GM18861 (cell line): ENCODE measurements at regions not wholly inside any gene's neighbourhood (a gene's known extent, or its start where the extent isn't known, plus 50 kb on each side); places are given as distances from the start of the nearest gene placed in this dataset.
A peak's percentile ranks its signal among the peaks of the same experiment; 100 is the strongest.

ENCODE experiments used
- ATAC-seq: cut with Tn5 transposase; IDR thresholded peaks from one replicate; pipeline ENCODE4 v1.9.1; 2021; ENCODE audit not compliant: unreplicated experiment

DNA sequence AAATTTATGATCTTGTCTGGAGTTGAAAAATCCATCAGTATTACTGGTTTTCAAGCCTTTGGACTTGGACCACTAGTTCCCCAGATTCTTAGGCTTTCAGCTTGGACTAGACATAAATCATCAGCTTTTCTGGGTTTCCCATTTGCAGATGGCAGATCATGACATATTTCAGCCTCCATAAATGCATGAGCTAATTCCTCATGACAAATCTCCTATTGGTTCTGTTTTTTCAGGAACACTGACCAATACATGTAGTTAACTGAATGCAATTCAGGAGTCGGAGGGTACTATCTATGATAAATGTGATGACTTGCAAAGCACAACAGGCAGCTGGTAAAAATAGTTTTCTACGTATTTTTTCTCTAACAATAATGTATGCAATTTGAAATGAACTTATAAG, 635.6 kb downstream of the TRAM1L1 start:
- no peak for ATAC-seq

DNA sequence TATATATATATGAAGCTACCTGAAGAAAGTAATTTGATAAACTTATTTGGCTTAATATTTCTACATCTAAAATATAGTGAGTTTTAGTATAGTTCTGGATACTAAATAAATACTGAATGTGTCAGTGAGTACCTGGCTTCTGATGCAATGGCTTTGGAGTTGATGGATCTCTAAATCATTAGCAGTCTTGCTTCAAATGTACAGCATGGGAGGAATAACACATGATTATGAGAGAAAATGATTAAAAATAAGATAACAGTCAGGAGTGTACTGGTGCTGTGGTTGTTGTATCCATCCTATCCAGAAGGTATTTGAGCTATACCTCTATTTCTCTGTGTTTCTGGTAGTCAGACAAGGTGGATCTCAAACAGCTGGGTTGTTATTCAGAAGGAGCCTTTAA, 641.3 kb downstream of the TRAM1L1 start:
- no peak for ATAC-seq

DNA sequence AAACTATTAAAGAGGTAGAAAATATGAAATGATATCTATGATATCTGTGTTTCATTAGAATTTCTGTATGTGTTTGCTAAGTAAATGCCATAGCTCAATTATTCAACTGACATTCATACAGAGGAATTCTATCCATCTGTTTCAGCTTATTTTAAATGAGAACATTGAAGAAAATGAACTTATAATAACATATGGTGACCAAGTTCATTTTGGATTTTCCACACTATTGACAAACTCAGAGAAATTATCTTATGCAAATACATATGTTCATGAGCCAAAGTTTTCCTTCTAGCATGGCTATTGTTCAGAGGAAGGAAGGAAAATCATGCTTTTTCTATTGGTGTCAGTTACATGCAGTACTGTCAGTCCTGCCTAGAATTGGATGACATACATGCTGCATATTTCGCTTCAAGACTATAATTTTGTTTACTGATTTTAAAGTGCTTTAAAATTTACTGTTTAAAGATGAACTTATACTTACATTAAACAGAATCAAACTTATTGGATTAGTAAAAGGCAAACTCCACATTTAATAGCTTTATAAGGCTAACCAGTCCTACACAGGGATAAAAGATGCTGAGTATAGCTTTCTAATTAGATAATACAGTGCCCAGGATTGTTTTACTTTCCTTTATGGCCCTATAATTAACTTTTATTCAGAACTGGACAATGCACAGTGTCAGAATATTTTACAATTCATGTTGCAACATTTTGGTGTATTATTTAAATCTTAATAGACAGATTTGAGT, 646.2 kb downstream of the TRAM1L1 start:
- ATAC-seq = no peak

DNA sequence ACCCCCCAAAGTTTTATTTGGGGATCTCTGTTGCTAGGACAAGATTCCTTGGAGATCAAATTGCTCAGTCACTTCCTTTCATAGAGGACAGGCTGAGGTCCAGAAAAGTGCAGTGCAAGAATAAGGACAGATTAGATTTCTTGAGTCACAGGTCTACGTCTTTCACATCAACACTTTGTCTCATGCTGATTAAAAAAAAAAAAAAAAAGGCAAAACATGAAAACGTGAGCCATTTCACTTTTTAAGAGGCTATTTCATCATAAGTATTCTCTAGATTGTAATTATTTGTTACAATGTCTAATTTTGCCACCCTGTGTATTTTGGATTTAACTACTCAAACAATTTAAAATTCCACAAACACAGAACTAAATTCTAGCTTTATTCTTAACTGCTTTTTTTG, 647.0 kb downstream of the TRAM1L1 start:
- no peak for ATAC-seq

DNA sequence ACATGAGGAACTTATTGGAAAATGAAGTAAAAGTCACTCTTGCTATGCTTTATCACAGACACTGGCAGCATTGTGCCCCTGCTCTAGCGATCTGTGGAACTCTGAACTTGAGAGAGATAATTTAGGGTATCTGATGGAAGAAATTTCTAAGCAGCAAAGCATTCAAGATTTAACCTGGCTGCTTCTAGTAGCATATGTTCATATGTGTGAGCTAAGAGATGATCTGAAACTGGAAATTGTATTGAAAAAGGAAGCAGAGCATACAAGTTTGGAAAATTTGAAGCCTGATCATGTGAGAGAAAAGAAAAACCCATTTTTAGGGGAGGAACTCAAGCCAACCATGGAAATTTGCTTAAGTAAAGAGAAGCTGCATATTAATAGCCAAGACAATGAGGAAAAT, 657.7 kb downstream of the TRAM1L1 start:
- ATAC-seq = no peak

DNA sequence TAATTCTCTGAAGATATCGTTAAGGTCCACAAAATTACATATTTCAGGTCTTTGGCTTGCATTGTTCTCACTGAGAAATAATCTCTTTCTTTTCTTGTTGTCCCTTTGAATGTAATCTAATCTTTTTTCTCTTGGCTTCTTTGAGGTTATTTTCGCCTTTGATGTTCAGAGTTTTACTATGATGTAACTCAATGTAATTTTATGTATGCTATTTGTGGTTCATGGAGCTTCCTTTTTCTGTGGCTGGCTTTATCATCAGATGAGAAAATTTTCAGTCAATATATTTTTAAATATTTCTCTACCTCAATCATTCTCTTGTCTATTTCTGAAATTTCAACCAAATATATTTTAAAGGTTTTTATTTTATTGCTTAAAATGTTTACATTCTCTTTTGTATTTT, 672.2 kb downstream of the TRAM1L1 start:
- ATAC-seq = no peak

DNA sequence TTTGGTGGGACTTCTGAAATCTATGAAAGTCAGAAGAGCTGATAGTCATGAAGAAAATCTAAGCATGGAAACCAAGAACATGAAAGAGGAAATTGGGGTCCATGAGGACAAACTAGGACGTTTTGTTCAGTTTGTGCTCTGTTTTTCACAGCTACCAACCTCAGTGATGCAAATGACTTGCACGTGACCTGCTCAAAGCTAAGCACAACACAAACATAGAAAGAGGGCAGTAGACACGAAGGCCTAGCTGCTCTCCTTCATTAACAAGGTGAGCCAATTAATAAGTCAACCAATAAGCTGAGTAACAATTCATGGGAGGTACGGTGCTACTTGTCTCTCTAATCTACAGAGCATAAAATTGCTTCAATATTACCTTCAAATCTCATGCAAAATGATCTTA, 684.1 kb downstream of the TRAM1L1 start:
- no peak for ATAC-seq

DNA sequence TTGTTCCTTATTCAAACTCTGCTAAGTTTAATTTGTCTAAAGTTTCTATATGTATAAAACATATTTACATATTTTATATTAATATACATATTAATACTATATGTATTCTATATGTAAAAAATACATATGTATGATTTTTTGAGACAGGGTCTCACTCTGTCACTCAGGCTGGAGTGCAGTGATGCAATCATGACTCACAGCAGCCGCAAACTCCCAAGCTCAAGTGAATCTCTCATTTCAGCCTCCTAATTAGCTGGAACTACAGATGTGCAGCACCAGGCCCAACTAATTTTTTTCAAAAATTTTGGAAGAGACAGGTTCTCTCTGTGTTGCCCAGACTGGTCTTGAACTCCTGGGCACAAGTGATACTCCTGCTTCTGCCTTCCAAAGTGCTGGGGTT, 684.9 kb downstream of the TRAM1L1 start:
- no peak for ATAC-seq

DNA sequence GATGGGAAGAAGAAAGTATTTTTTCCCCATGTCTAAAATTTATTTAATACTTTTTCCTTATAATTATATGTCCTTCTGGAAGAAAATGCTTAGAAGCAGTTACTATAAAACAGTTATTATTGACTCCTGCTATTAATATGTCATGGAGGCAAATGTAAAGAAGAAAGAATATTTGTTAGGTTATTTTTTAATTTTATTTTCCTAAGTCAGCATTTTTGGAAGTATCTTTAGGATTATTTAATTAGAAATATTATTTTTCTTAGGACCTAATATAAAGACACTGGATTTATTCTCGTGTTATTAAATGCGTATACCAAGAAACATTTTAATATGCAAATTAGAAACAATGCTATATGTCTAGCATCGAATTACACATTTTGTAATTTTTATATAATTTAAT, 687.7 kb downstream of the TRAM1L1 start:
- ATAC-seq = no peak

DNA sequence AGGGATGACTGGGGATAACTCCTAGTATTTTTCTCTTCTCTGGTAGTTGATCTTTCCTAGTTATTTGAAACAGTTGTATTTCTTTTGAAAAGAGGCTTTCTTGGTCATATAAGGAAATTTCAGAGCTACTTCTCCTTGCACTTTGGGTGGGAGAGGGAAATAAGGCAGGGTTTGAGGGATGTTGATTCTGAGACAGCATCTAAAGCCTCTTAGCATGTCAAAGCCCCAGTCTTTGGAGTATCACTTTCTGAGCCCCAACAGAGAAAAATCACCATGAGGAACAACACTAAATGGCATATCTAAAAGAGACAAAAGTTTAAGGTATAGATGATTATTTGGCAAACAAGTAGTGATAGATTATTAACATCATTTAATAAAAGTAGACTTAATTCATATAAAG, 688.1 kb downstream of the TRAM1L1 start:
- no peak for ATAC-seq

DNA sequence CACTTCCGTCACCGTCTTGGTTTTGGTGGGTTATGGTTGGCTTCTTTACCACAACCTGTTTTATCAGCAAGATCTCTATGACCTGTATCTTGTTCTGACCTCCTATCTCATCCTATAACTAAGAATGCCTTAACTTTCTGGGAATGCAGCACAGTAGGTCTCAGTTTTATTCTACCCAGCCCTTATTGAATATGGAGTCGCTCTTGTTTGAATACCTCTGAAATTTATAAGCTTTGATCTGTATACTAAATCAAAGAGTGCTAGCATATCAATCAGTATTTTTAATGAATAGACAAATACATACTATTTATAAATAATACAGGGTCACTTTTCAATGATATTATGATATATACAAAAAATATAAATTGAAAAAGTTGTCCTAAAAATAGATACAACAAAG, 690.0 kb downstream of the TRAM1L1 start:
- ATAC-seq = no peak

DNA sequence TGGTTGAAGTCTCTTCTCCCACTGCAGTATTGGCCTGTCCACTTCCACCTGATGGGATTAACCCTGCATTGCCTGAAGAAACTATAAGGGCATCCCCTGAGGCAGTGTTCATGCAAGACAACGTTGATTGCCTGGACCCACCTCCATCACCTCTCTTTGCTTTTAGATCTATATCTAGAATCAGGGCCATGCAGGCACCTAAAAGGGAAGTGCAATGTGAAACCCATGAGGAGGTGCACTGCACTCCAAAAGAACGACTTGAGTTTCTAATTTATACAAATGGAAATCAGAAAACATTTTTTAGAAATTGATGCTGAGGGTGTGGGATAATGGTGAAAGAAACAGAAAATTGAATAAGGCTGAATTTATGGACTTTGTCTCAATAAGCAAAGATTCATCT, 694.4 kb downstream of the TRAM1L1 start:
- no peak for ATAC-seq

DNA sequence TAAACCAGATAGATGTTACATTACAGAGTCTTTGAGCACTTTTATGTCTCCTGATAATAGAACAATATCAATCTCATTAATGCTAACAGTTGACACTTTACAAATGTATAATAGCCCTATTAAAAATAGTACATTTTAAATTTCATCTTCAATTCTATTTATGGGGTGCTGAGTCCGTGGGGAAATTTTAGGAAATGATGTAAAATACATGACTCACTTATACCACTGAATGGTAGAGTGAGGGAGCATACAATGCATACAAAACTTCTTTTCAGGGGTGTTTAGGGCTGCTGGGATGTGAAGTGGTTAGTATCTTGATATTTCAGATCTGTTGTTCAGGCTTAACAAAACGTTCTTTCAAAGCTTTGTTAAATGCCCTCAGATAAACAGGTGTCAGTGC, 696.2 kb downstream of the TRAM1L1 start:
- no peak for ATAC-seq

DNA sequence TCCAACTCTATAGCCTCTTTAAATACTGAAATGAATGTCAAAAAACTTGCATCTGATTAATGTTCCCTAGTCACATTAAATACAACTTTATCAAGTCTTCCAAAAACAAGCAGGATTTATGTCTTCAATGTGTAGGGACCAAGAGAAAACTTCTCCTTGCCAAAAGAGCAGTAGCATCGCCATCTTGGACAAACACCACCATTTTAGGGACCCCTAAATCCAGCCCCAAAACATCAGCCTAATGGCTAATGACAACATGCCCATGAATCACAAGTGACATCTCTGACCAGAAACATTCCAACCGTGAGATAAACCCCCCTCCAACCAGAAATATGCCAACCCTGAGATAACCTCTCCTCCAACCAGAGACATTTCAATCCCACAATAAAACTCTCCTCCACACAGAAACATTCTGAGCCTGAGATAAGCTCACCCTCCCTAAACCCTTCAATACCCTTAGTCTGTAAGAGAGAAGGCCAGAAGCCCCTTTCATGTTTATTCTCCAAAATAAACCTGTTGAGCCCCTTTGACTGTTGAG, 697.4 kb downstream of the TRAM1L1 start:
- ATAC-seq = no peak

DNA sequence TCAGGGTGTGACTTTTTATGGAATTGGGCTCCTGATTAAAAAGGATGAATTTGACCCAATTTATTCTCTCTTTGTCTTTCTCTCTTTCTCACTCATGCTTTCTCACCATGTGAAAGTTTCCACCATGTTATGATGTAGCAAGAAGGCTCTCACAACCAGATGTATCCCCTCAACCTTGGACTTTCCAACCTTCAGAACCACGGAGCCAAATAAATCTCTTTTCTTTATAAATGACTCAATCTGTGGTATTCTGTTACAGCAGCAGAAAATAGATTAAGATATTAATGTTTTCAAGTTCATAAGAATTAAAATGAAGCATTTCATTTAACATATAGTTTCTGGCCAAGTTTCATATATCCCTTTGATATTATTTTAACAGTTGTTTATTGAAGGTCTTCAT, 698.5 kb downstream of the TRAM1L1 start:
- ATAC-seq = no peak

DNA sequence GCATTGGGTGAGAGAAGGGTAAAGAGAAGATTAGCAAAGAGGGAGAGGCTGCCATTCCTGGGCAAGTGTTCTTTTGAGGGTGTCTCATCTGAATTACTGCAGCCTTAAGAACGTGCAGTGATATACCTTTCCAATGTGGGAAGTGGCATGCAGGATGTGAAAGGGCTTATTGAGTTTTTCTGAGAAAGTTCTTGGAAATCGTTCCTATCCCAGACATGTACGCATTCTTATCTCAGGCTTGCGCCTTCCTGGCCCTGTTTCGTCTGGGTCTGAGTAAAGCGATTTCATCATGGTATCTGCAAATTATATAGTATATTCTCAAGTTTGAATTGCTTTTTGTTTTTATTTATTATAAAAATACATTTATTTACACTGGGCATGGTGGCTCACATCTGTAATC, 699.8 kb downstream of the TRAM1L1 start:
- no peak for ATAC-seq

DNA sequence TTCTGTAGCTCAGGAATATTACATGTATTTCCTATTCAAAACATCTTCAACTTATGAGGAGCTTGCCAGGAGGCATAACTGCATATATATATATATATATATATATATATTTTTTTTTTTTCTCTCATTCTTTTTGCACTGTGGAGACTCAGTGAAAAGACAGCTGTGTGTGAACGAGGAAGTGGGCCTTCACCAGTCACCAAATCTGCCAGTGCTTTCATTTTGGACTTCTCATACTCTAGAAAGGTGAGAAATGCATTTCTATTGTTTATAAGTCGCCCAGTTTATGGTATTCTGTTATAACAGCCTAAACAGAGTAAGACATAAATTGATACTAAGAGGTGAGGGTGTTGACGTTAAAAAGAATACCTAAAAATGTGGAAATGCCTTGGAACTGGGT, 710.6 kb downstream of the TRAM1L1 start:
- ATAC-seq = no peak

DNA sequence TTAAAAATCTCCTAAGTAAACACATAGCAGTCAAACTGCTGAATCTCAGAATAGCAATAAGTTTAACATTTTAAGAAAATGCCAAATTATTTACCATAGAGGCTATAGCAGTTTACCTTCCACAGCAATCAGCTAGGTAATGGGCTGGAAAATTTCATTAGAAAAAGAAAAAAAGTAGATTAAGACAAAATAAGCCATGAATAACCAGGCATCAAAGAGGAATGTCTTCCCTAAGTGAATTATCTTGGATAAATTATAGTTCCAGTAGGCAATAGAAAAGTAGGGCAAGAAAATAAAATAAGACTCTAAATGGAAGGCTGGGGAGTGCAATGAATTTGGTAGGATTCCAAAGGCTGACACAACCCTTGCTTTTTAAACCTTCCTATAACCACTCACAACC, 722.8 kb downstream of the TRAM1L1 start:
- no peak for ATAC-seq

DNA sequence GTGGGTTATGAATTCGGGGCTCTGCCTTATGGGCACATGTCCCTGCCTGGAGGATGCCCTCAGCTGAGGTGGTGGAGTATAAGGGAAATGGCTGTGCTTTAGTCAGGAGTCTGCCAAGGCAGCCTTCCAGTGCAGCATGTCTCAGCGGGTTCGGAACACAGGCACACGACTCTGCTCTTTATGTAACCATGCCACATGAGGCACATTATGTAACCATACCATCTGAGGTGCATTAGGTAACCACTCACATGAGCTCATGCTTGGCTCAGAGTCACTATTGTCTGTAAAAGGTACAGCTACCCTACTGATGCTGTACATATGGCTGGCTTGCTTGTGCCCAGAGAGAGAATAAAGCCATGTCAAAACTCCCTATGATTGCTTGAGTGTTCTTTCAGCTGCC, 723.6 kb downstream of the TRAM1L1 start:
- no peak for ATAC-seq

DNA sequence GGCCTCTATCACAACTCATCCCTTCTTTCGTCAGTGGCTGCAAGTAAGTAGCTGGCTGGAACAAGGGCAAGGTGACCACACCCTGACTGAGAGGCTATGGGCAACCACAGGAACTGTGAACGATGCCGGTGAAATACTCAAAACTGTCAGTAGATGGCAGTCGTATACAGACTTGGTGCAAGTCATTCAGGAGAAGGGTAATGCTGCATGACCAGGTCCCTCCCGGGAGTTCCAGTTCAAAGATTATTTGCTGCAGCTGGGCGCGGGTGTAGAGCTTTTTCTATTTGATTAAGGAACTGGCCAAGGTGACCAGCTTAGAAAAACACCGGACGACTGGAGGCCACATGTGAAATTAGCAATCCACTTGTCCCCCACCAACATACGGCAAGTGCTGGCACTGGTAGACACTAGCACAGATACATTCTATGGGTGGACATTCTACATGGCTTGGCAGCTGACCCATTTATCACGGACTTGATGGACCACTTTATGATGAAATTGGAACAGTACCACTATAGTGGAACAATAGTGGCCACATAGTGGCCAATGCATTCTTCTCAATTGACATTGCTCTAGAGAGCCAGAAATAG, 726.6 kb downstream of the TRAM1L1 start:
- peak; percentile 99 for ATAC-seq

DNA sequence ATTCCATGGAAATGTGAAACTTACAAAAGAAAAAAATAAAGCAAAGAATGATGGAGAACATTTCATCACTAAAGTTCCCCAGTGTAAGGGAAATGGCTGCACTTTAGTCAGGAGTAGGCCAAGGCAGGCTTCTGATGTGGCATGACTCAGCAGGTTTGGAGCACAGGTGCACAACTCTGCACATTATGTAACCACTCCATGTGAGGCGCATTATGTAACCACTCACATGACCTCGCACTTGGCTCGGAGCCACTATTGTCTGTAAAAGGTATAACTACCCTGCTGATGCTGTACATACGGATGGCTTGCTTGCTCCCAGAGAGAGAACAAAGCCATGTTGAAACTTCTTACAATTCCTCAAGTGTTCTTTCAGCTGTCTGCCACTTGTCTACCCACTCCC, 727.6 kb downstream of the TRAM1L1 start:
- ATAC-seq = no peak

DNA sequence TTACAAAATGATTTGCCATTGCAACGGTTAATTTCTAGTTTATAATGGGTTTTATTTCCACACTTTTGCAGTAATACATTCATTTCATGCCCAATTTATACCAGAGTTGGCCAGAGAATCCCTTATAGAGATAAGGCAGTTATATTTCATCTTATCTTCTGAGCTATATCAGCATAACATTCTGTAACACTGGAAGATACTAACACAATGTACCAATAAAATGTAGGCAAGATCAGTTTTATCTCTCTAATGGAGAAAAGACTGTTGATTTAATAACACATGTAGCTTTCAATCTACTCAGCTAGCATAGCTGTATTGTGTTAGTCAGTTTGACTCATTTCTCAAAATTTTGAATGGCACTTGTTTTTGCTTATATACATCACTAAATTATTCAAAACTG, 738.6 kb downstream of the TRAM1L1 start:
- ATAC-seq = no peak

DNA sequence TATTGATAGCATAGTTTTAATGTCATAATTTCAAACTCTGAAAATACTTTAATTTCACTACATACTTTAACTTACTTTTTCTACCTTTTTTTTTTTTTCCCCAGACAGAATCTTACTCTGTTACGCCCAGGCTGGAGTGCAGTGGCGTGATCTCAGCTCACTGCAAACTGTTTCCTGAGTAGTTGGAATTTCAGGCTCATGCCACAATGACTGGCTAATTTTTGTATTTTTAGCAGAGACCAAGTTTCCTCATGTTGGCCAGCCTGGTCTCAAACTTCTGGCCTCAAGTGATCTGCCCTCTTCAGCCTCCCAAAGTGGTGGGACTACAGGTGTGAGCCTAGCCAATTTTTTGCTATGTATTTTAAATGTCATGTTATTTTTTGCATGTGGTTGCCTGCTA, 741.6 kb downstream of the TRAM1L1 start:
- no peak for ATAC-seq
